ENCODE measurements at regions not wholly inside any gene's neighbourhood (a gene's known extent, or its start where the extent isn't known, plus 50 kb on each side); places are given as distances from the start of the nearest gene placed in this dataset.
"Not testable (repeated sequence)": the region's sequence is repeated elsewhere in the genome, so short reads cannot be mapped to it uniquely, and the experiment has no call there.

DNA sequence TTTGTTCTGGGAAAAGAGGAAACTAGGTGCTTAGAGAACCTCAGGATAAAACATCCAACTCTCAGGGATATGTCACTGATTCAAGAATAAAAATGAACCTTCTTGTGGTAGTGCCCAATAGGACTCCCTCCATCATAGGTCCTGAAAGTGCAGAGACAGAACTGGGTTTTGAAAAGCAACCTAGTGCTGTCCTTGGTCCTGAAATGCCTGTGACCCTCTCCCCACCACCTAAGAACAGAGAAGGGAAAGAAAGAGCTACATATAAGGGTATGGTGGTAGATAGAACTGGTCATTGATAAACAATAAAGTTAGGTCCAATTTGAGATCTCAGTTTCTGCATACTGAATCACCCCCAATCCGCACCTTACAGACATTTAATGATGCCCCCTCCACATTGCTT is 953.3 kb downstream of the XPNPEP1 start:
- H3K27ac ChIP-seq: no peak overlapping the region
- TF ChIP-seq, protein P1, sequence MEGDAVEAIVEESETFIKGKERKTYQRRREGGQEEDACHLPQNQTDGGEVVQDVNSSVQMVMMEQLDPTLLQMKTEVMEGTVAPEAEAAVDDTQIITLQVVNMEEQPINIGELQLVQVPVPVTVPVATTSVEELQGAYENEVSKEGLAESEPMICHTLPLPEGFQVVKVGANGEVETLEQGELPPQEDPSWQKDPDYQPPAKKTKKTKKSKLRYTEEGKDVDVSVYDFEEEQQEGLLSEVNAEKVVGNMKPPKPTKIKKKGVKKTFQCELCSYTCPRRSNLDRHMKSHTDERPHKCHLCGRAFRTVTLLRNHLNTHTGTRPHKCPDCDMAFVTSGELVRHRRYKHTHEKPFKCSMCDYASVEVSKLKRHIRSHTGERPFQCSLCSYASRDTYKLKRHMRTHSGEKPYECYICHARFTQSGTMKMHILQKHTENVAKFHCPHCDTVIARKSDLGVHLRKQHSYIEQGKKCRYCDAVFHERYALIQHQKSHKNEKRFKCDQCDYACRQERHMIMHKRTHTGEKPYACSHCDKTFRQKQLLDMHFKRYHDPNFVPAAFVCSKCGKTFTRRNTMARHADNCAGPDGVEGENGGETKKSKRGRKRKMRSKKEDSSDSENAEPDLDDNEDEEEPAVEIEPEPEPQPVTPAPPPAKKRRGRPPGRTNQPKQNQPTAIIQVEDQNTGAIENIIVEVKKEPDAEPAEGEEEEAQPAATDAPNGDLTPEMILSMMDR (conservative IDR thresholded peaks at IDR 0.05): no peak

DNA sequence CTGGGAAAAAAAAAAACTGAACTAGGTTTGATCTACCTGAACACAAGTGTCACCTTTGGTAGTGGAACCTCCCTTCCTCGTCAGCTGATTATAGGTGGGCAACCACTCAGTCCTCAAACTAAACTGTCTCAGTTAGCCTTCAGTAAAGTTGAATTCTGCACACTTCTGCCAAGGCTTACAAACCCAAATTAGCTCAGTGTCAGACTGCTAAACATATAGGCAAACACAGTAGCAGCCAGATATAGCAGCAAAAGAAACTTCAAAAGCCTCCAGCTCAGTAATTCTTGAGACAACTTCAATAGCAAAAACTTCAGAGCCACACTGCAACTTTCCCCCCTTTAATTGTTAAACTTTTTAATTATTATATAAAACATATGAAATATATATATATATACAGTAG is 956.9 kb downstream of the XPNPEP1 start:
- H3K27ac ChIP-seq: no peak overlapping the region
- TF ChIP-seq, protein P1 (conservative IDR thresholded peaks at IDR 0.05): no peak

DNA sequence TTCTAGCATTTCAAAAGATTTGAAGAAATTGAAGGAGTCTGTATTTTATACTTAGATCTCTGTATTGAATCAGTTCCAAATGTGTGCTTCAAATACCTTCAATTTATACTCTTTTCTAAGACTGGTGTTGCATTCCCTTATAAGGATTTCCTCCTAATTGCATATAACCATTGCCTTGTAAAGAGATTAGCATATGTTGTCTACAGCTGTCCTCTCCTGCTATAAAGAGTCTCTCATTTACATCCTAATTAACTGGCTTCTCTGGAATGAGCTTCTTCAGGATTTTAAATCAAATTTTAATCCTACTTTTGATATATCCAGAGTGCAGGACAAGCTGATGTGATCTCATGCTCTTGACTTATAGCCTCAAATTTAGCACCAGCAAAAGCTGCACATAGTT is 957.3 kb downstream of the XPNPEP1 start:
- H3K27ac ChIP-seq: no peak overlapping the region
- TF ChIP-seq, protein P1 (conservative IDR thresholded peaks at IDR 0.05): no peak

DNA sequence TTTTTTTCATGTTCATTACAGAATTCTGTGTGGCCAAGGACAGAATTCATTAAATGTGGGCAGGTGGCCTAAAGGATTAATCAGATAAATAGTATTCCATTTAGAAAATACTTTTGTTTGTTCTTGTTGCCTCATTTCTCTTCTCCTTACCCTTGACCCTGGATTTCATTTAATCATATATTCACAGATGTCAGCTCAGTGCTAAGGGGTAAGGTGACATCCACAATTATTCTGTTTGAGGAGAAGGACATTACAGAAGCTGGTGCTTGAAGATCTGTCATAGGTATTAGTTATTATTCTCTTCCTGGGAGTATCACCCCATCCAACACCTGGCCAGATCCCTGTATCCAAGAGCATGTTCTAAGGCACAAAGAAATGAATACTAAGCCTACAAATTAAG is 961.1 kb downstream of the XPNPEP1 start:
- TF ChIP-seq, protein P1 (conservative IDR thresholded peaks at IDR 0.05): no peak
- H3K27ac ChIP-seq: no peak overlapping the region

DNA sequence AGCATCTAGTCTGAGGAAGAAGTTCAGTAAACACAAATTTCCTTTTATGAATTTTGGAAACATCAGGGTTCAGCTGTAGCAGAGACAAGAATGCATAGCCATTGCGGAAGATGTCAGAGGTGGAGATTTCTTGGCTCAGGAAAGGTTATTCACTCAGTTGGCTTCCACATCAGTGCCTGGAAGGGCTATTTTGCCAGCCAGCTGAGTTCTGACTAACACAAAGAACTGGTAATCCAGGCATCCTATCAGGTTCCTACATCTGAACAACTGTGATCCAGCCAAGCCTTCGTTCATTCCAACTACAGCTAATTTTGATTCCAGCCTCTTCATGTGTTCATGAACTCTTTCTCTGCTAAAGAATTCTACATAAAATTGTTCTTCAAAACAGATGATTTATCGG is 965.6 kb downstream of the XPNPEP1 start:
- H3K27ac ChIP-seq: no peak overlapping the region
- TF ChIP-seq, protein P1 (conservative IDR thresholded peaks at IDR 0.05): no peak

DNA sequence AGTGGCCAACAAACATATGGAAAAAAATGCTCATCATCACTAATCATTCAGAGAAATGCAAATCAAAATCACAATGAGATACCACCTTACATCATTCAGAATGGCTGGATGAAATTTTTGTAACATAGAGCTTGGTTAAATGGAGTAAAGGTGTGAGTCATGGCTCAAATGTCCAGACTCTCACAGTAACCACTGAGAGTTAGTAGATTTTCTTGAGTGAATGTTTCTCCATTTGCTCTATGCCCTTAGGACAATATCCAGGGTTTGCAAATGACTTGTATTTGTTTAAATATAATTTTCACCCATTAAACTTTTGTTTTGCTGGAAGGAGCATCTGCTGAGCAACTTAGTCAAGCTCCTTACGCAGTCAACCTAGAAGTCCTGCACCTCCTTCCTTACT is 967.2 kb downstream of the XPNPEP1 start:
- no peak overlapping the region for H3K27ac ChIP-seq
- TF ChIP-seq, protein P1 (conservative IDR thresholded peaks at IDR 0.05): no peak

DNA sequence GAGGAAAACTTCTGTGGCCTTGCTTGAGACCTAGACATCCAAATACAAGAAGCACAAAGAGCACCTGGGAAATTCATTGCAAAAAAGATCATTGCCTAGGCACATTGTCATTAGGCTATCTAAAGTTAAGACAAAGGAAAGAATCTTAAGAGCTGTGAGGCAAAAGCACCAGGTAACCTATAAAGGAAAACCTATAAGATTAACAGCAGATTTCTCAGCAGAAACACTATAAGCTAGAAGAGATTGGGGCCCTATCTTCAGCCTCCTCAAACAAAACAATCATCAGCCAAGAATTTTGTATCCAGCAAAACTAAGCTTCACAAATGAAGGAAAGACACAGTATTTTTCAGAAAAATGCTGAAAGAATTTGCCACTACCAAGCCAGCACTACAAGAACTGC is 1003.3 kb downstream of the XPNPEP1 start:
- H3K27ac ChIP-seq: not testable (repeated sequence)

DNA sequence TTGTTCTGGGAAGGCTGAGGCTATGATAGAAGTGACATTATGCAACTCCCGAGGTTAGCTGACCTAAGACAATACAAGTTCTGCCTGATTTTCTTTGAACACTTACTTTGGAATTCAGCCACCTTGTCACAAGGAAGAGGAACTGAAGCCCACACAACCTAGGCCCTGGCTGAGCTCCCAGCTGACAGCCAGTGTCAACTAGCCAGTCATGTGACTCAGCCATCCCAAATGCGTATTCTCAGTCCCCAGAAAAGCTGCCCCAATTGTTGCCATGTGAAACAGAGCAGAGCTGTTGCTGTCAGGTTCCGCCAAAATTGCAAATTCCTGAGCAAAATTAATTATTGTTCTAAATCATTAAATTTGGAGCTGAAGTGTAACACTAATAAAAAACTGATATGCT is 1010.0 kb downstream of the XPNPEP1 start:
- no peak overlapping the region for H3K27ac ChIP-seq
- TF ChIP-seq, protein P1 (conservative IDR thresholded peaks at IDR 0.05): no peak

Data from VCaP (cell line).